Cardiac fibroblast (primary cell): ENCODE measurements at regions not wholly inside any gene's neighbourhood (a gene's known extent, or its start where the extent isn't known, plus 50 kb on each side); places are given as distances from the start of the nearest gene placed in this dataset.

Experiments used
- DNase-seq, 2 donors: peaks; one replicate each; pipeline versions ENCODE4 v3.0.0 to v3.0.0-alpha.2; 2010; ENCODE audit warnings: low read depth in 2 of 2
- H3K4me3 ChIP-seq, 2 donors: replicated peaks in 1 of 2; 1 replicate in 1 of 2; 2 replicates in 1 of 2; pipeline ENCODE4 v1.5.1; 2011; ENCODE audit warnings: low read depth in 2 of 2, low read length in 2 of 2, mild to moderate bottlenecking in 2 of 2, moderate library complexity in 1 of 2
- TF ChIP-seq, protein P1 (sequence below): IDR thresholded peaks from one replicate; pipeline ENCODE4 v1.5.1; 2011; ENCODE audit warnings: low read depth, mild to moderate bottlenecking, low read length, inconsistent platforms

DNA sequence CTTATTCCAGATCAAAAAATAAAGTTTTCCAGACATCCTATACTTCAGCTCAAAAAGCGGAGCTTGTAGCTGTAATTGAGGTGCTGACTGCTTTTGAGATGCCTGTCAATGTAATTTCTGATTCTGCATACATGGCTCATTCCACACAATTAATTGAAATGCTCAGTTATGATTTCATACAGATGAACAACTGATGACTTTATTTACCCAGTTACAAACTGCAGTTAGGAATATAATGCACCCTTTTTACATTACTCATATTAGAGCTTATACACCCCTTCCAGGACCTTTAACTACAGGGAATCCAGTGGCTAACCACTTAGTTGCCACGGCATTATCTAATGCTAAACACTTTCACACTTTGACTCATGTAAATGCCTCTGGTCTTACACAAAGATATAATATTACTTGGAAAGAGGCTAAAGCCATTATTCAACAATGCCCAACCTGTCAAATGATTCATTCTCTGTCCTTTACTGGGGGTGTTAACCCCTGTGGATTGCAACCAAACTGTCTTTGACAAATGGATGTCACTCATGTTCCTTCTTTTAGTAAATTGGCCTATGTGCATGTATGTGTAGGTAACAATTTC, 147.3 kb downstream of the ZNF33B start:
- H3K4me3 ChIP-seq: no peak overlapping the region
- TF ChIP-seq, protein P1, sequence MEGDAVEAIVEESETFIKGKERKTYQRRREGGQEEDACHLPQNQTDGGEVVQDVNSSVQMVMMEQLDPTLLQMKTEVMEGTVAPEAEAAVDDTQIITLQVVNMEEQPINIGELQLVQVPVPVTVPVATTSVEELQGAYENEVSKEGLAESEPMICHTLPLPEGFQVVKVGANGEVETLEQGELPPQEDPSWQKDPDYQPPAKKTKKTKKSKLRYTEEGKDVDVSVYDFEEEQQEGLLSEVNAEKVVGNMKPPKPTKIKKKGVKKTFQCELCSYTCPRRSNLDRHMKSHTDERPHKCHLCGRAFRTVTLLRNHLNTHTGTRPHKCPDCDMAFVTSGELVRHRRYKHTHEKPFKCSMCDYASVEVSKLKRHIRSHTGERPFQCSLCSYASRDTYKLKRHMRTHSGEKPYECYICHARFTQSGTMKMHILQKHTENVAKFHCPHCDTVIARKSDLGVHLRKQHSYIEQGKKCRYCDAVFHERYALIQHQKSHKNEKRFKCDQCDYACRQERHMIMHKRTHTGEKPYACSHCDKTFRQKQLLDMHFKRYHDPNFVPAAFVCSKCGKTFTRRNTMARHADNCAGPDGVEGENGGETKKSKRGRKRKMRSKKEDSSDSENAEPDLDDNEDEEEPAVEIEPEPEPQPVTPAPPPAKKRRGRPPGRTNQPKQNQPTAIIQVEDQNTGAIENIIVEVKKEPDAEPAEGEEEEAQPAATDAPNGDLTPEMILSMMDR: no peak
- peak in 1 of 2 donors; percentile 5 for DNase-seq

GRCh38 chr10:42490368-42490767, 148.0 kb downstream of the ZNF33B start:
- no peak for DNase-seq
- TF ChIP-seq, protein P1: no peak
- no peak overlapping the region for H3K4me3 ChIP-seq

DNA sequence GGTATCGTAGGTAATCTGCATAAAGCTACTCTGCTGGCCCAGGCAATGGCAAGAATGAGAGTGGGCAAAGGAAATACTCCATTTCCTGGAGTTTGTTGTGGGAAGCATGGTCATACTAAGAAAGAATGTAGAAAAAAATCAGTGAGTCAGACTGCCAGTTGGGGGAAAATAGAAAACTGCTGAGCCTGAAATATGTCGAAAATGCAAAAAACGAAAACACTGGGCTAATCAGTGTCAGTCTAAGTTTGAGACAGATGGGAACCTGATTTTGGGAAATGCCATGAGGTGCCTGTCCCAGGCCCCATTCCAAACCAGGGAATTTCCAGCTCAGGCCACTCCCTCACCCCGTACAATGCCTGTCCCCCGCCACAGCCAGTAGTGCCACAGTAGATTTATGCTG, 150.0 kb downstream of the ZNF33B start:
- no peak overlapping the region for H3K4me3 ChIP-seq
- TF ChIP-seq, protein P1: no peak
- DNase-seq: peak; percentile 55 to 64

- TF ChIP-seq, protein P1: no peak
- H3K4me3 ChIP-seq: no peak overlapping the region
- DNase-seq: no peak
These were observed 156.0 kb downstream of the ZNF33B start for GRCh38 chr10:42482411-42482810.

DNA sequence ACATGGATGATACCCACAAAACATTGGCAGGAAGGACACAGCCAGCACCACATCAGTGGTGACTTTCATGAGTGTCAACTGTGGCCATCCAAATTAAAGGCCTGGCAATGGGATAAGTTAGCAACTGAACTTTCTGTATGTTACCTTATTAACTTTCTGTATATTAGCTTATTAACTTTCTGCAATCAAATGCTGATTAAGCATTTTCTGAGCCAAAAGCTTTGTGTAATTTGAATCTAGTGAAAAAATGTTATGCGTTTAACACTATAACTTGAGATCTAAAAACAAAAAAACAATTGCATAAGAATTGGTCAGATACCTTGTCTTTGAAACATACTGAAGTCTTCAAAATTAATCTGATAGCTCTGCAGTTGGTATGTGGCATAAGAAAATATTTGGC, 159.3 kb downstream of the ZNF33B start:
- no peak for DNase-seq
- TF ChIP-seq, protein P1: no peak
- no peak overlapping the region for H3K4me3 ChIP-seq

GRCh38 chr10:42477170-42477569, 161.2 kb downstream of the ZNF33B start:
- no peak for DNase-seq
- TF ChIP-seq, protein P1: no peak
- no peak overlapping the region for H3K4me3 ChIP-seq

- H3K4me3 ChIP-seq: peak overlapping the region; percentile 53 to 81
- DNase-seq: no peak
- TF ChIP-seq, protein P1: no peak
These were observed 162.3 kb downstream of the ZNF33B start for GRCh38 chr10:42476101-42476500.
